GM12878 (cell line): ENCODE measurements at regions not wholly inside any gene's neighbourhood (a gene's known extent, or its start where the extent isn't known, plus 50 kb on each side); places are given as distances from the start of the nearest gene placed in this dataset.

Source experiments
- ATAC-seq: fragments of 200-7000 bp; cut with Tn5 transposase; 3 replicates; pipeline ENCODE4 v1.9.1; 2020; ENCODE audit warnings: mild to moderate bottlenecking, moderate library complexity
- BruUV-seq: library from RNA; stranded (reverse); fragments of 400-500 nt; replicated peaks from 2 replicates; lab custom pipeline; 2021; lab: Mats Ljungman, UMichigan
- CTCF ChIA-PET: fragments of 300-600 bp; sonication (Branson Sonifier 250); formaldehyde crosslinking; extraction: SDS; loops from one replicate; lab custom pipeline; 2021; ENCODE audit warnings: inconsistent platforms; lab: Yijun Ruan, JAX
- POLR2A ChIA-PET: fragments of 350-600 bp; formaldehyde crosslinking; extraction: SDS; loops from one replicate; lab custom pipeline; 2021; ENCODE audit warnings: inconsistent platforms; lab: Charles Lee
- RAD21 ChIA-PET: fragments of 300-600 bp; sonication (Branson Sonifier 250); formaldehyde crosslinking; loops from one replicate; lab custom pipeline; 2023; ENCODE audit warnings: antibody characterized with exemption; ENCODE audit not compliant: unreplicated experiment; lab: Charles Lee
- SMC1A ChIA-PET: fragments of 300-600 bp; sonication (Branson Sonifier 250); formaldehyde crosslinking; loops from one replicate; lab custom pipeline; 2023; ENCODE audit not compliant: unreplicated experiment, uncharacterized antibody; lab: Charles Lee
- DNase-seq: peaks from one replicate; pipeline ENCODE4 v3.0.0-alpha.2; 2011; ENCODE audit warnings: low read depth, low spot score
- FAIRE-seq: peaks from 3 replicates; lab custom pipeline; 2011; peaks lifted over from hg19 to GRCh38; lab: Jason Lieb, UNC
- H2AFZ ChIP-seq: 2 replicates; pipeline ENCODE4 v1.6.0; 2011; ENCODE audit warnings: low read depth, low read length, control low read depth; ENCODE audit not compliant: control insufficient read depth
- H3K27ac ChIP-seq: 2 replicates; pipeline ENCODE4 v1.5.1; 2011; ENCODE audit warnings: control low read depth; ENCODE audit not compliant: control insufficient read depth, insufficient read depth
- H3K27me3 ChIP-seq, 2 experiments: replicated peaks in 1 of 2; 2 replicates each; pipeline versions ENCODE4 v1.6.0 to v1.6.1; 2011; ENCODE audit warnings: low read length in 1 of 2; ENCODE audit not compliant: control insufficient read depth in 2 of 2, insufficient read depth in 2 of 2
- H3K36me3 ChIP-seq, 2 experiments: 2 replicates each; pipeline ENCODE4 v1.5.1; 2011; ENCODE audit warnings: low read length in 1 of 2; ENCODE audit not compliant: control insufficient read depth in 2 of 2, insufficient read depth in 2 of 2
- H3K4me1 ChIP-seq: 2 replicates; pipeline ENCODE4 v1.6.1; 2011; ENCODE audit warnings: mild to moderate bottlenecking, low read length, moderate library complexity, mixed read lengths; ENCODE audit not compliant: control insufficient read depth, insufficient read depth
- H3K4me2 ChIP-seq: 2 replicates; pipeline ENCODE4 v1.6.0; 2011; ENCODE audit warnings: control low read depth; ENCODE audit not compliant: control insufficient read depth, insufficient read depth
- H3K4me3 ChIP-seq: fragments of 200-600 bp; sonication (generic); 2 replicates; pipeline ENCODE4 v1.5.1; 2016
- H3K79me2 ChIP-seq: 2 replicates; pipeline ENCODE4 v1.6.0; 2011; ENCODE audit warnings: low read length; ENCODE audit not compliant: control insufficient read depth, insufficient read depth
- H3K9ac ChIP-seq: 2 replicates; pipeline ENCODE4 v1.8.0; 2011; ENCODE audit warnings: low read length, control low read depth, mixed read lengths; ENCODE audit not compliant: control insufficient read depth, insufficient read depth
- H3K9me3 ChIP-seq: replicated peaks from 3 replicates; pipeline ENCODE4 v1.5.1; 2011; ENCODE audit warnings: mild to moderate bottlenecking, low read length; ENCODE audit not compliant: control insufficient read depth, insufficient read depth
- H4K20me1 ChIP-seq: 2 replicates; pipeline ENCODE4 v1.6.0; 2011; ENCODE audit not compliant: control insufficient read depth, insufficient read depth
- CBX3 ChIP-seq: fragments of 200-600 bp; sonication (generic); IDR thresholded peaks from 2 replicates; pipeline ENCODE4 v1.6.1; 2016; ENCODE audit warnings: low read depth, borderline replicate concordance
- CEBPB ChIP-seq, 2 experiments: fragments of 150-350 bp in 1 of 2; IDR thresholded peaks; 2 replicates each; pipeline ENCODE4 v1.6.1; 2012 to 2014; ENCODE audit warnings: low read depth in 2 of 2, low read length in 2 of 2, borderline replicate concordance in 1 of 2, inconsistent platforms in 1 of 2
- CREM ChIP-seq: IDR thresholded peaks from 2 replicates; pipeline ENCODE4 v1.6.1; 2014; ENCODE audit warnings: antibody characterized with exemption, low read depth
- IKZF2 ChIP-seq, 2 experiments: fragments of 450-650 bp; IDR thresholded peaks; 2 replicates each; pipeline ENCODE4 v1.6.1; 2017; ENCODE audit warnings: mild to moderate bottlenecking in 2 of 2, moderate library complexity in 2 of 2
- RAD51 ChIP-seq: fragments of 450-650 bp; IDR thresholded peaks from 2 replicates; pipeline ENCODE4 v1.6.1; 2016; ENCODE audit warnings: moderate library complexity, mild to moderate bottlenecking, inconsistent platforms
- YY1 ChIP-seq: IDR thresholded peaks from 2 replicates; pipeline ENCODE4 v1.6.1; 2011; ENCODE audit warnings: low read depth, mild to moderate bottlenecking, low read length
- ZBTB11 ChIP-seq: fragments of 450-650 bp; formaldehyde crosslinking; IDR thresholded peaks from 2 replicates; pipeline ENCODE4 v1.5.0; 2022; ENCODE audit warnings: mild to moderate bottlenecking, missing genetic modification characterization
- ZNF217 ChIP-seq: fragments of 450-650 bp; IDR thresholded peaks from 2 replicates; pipeline ENCODE4 v1.6.1; 2017; ENCODE audit warnings: antibody characterized with exemption, mild to moderate bottlenecking
- ZNF592 ChIP-seq: fragments of 450-650 bp; IDR thresholded peaks from 2 replicates; pipeline ENCODE4 v1.6.1; 2017; ENCODE audit warnings: mild to moderate bottlenecking, moderate library complexity
- WGBS: methylation state at CpG from one replicate; pipeline ENCODE4 v1.1.6; 2016; ENCODE audit warnings: low lambda C conversion rate; ENCODE audit not compliant: insufficient replicate concordance, insufficient coverage; ENCODE audit errors: missing lambda C conversion rate; 5-methylcytosine and 5-hydroxymethylcytosine counted together
- in situ Hi-C: fragments of 300-500 bp; cut with MboI; formaldehyde crosslinking; loops from 9 replicates; pipeline ENCODE4 v1.14.3; 2018; ENCODE audit warnings: mixed read lengths
- intact Hi-C: fragments of 100-400 bp; cut with micrococcal nuclease; formaldehyde crosslinking; loops from one replicate; pipeline ENCODE4 v1.14.2; 2022; ENCODE audit not compliant: unreplicated experiment

DNA sequence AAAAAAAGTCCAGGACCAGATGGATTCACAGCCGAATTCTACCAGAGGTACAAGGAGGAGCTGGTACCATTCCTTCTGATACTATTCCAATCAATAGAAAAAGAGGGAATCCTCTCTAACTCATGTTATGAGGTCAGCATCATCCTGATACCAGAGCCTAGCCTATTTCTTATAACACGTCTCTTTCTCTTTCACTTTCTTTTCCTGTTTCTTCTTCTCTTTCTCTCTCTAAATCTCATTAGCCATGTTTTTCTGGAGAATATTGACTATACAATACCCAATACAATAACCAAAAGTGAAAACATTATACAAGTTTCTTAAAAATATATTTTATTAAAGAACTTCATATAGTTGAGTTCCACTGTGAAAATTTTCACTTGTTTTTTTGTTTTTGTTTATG lies 1154.9 kb upstream of the PCDH7 start:
- no peak for DNase-seq
- H3K9ac ChIP-seq: no peak overlapping the region
- no peak overlapping the region for H2AFZ ChIP-seq
- ChIA-PET RAD21 (no interaction called here), CTCF (no interaction called here), POLR2A (no interaction called here), SMC1A (no interaction called here)
- H3K79me2 ChIP-seq: no peaks in the 10 kb centered on the region
- H3K9me3 ChIP-seq: no peaks in the 10 kb centered on the region
- no peaks in the 10 kb centered on the region for H3K4me1 ChIP-seq
- H3K27ac ChIP-seq: no peak overlapping the region
- no peak overlapping the region for H3K4me3 ChIP-seq
- no TSS peak for BruUV-seq
- ATAC-seq: peak; percentile 71
- H3K36me3 ChIP-seq: no peaks in the 10 kb centered on the region
- no peaks in the 10 kb centered on the region for H4K20me1 ChIP-seq
- intact Hi-C loops (no loop called here), in situ Hi-C loops (no loop called here)
- TF ChIP-seq CREM (no peak), YY1 (no peak), CEBPB (IDR thresholded peaks at IDR 0.05; ENCODE audit: borderline replicate concordance in 1 of 2, low read depth in 2 of 2, low read length in 2 of 2) (no peak), IKZF2 (IDR thresholded peaks at IDR 0.05) (peak in 1 of 2 experiments; percentile 14; a peak in 1 of 4 replicates), RAD51 (no peak), CBX3 (no peak), ZBTB11 (no peak), ZNF217 (no peak), ZNF592 (no peak)
- H3K27me3 ChIP-seq: no peaks in the 10 kb centered on the region
- FAIRE-seq: no peak
- 32% methylated on average over 2 of the region's 2 CpGs for WGBS
- no peak overlapping the region for H3K4me2 ChIP-seq
